Fibroblast of lung (primary cell): ENCODE measurements at regions not wholly inside any gene's neighbourhood (a gene's known extent, or its start where the extent isn't known, plus 50 kb on each side); places are given as distances from the start of the nearest gene placed in this dataset.

Experiments used
- DNase-seq, 2 donors: peaks; one replicate each; pipeline versions ENCODE4 v3.0.0 to v3.0.0-alpha.2; 2010; ENCODE audit warnings: low read depth in 2 of 2
- H2AFZ ChIP-seq: 2 replicates; pipeline ENCODE4 v1.5.1; 2012; ENCODE audit warnings: low read length, control low read depth, inconsistent platforms
- H3K27ac ChIP-seq: 2 replicates; pipeline ENCODE4 v1.5.1; 2011; ENCODE audit warnings: low read length, control low read depth; ENCODE audit not compliant: insufficient read depth
- H3K27me3 ChIP-seq: 2 replicates; pipeline ENCODE4 v1.5.1; 2011; ENCODE audit warnings: mild to moderate bottlenecking, low read length; ENCODE audit not compliant: control insufficient read depth, insufficient read depth
- H3K36me3 ChIP-seq: 2 replicates; pipeline ENCODE4 v1.5.1; 2011; ENCODE audit warnings: low read length; ENCODE audit not compliant: control insufficient read depth, insufficient read depth
- H3K4me1 ChIP-seq: 2 replicates; pipeline ENCODE4 v1.5.1; 2011; ENCODE audit warnings: low read length; ENCODE audit not compliant: control insufficient read depth, insufficient read depth; ENCODE audit errors: extremely low read depth
- H3K4me2 ChIP-seq: 2 replicates; pipeline ENCODE4 v1.5.1; 2011; ENCODE audit warnings: low read length, control low read depth; ENCODE audit not compliant: insufficient read depth; ENCODE audit errors: extremely low read depth
- H3K4me3 ChIP-seq, 4 experiments: fragments of 200-600 bp in 1 of 4; sonication (generic) in 1 of 4; replicated peaks in 1 of 4; 2 replicates each; pipeline ENCODE4 v1.5.1; 2011 to 2016; ENCODE audit warnings: low read length in 4 of 4, low read depth in 3 of 4, mild to moderate bottlenecking in 3 of 4, control low read depth in 2 of 4, inconsistent platforms in 1 of 4, mixed read lengths in 1 of 4; ENCODE audit not compliant: insufficient read depth in 1 of 4; ENCODE audit errors: control extremely low read depth in 1 of 4
- H3K79me2 ChIP-seq: 2 replicates; pipeline ENCODE4 v1.5.1; 2012; ENCODE audit warnings: mild to moderate bottlenecking, low read length, inconsistent platforms; ENCODE audit not compliant: control insufficient read depth, insufficient read depth
- H3K9ac ChIP-seq: 2 replicates; pipeline ENCODE4 v1.5.1; 2011; ENCODE audit warnings: mild to moderate bottlenecking, low read length, control low read depth; ENCODE audit not compliant: insufficient read depth
- H3K9me3 ChIP-seq: 2 replicates; pipeline ENCODE4 v1.5.1; 2012; ENCODE audit warnings: low read depth, low read length; ENCODE audit not compliant: control insufficient read depth, insufficient read depth
- H4K20me1 ChIP-seq: 2 replicates; pipeline ENCODE4 v1.5.1; 2011; ENCODE audit warnings: low read length; ENCODE audit not compliant: control insufficient read depth, insufficient read depth; ENCODE audit errors: extremely low read depth
- CTCF ChIP-seq, 2 donors: IDR thresholded peaks in 1 of 2; conservative IDR thresholded peaks in 1 of 2; 1 replicate in 1 of 2; 2 replicates in 1 of 2; pipeline ENCODE4 v1.5.1; 2011 to 2012; ENCODE audit warnings: low read length in 2 of 2, control low read depth in 1 of 2, inconsistent platforms in 1 of 2, low read depth in 1 of 2, mild to moderate bottlenecking in 1 of 2
- EZH2 ChIP-seq: IDR thresholded peaks from 2 replicates; pipeline ENCODE4 v1.5.1; 2012; ENCODE audit warnings: low read length, control low read depth, mild to moderate bottlenecking; ENCODE audit errors: missing control alignments

GRCh38 chr6:165807249-165807960 lies 144.4 kb upstream of the PDE10A start:
- H3K27ac ChIP-seq, result no peak overlapping the region
- H3K36me3 ChIP-seq, result no peaks in the 10 kb centered on the region
- no peak for DNase-seq
- no peak overlapping the region for H3K4me3 ChIP-seq
- H3K27me3 ChIP-seq, result no peaks in the 10 kb centered on the region
- H3K79me2 ChIP-seq, result no peaks in the 10 kb centered on the region
- TF ChIP-seq CTCF (conservative IDR thresholded peaks at IDR 0.05 in 1 of 2, IDR thresholded peaks at IDR 0.05 in 1 of 2; ENCODE audit: low read depth in 1 of 2, low read length in 2 of 2) (no peak), EZH2 (no peak)
- H3K4me1 ChIP-seq, result no peaks in the 10 kb centered on the region
- no peaks in the 10 kb centered on the region for H4K20me1 ChIP-seq
- no peak overlapping the region for H3K9ac ChIP-seq
- H2AFZ ChIP-seq, result no peak overlapping the region
- H3K4me2 ChIP-seq, result no peak overlapping the region
- H3K9me3 ChIP-seq, result no peaks in the 10 kb centered on the region

DNA sequence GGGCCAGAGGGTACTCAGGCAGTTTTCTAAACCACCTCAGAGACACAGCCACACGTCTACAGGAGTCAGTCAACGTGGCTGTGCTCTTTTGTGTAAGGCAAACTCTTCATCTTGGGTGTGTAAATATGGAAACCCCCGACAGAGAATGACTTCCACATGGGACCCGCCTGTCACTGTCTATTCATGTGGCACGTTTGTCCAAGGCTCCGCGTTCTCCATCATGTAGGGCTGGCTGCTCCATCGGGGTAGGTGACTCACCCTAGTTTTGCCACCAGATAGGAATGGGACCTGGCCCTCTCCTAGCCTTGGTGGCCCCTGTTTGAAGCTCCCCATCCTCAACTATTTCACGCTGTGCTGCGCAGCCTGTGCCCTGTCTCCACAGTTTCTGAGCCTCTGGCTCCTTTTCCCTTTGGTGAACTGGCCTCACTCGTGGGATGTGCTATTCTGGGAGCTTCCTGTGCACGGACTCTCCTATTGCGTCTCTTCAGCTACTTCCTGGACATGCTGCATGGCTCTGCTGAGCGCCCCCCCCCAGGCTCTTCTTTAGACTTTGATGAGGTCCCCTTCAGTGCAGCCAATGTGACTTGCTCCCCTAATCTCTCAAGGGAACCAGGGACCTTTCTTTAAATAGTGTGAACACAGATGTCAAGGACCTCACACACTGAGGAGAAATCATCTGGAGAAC lies 143.2 kb upstream of the PDE10A start:
- H4K20me1 ChIP-seq, result no peaks in the 10 kb centered on the region
- H3K4me1 ChIP-seq, result no peaks in the 10 kb centered on the region
- H3K9ac ChIP-seq, result no peak overlapping the region
- H3K79me2 ChIP-seq, result no peaks in the 10 kb centered on the region
- no peak overlapping the region for H3K4me2 ChIP-seq
- H3K27me3 ChIP-seq, result no peaks in the 10 kb centered on the region
- H2AFZ ChIP-seq, result no peak overlapping the region
- H3K9me3 ChIP-seq, result no peaks in the 10 kb centered on the region
- no peak overlapping the region for H3K27ac ChIP-seq
- no peak overlapping the region for H3K4me3 ChIP-seq
- no peaks in the 10 kb centered on the region for H3K36me3 ChIP-seq
- no peak for TF ChIP-seq CTCF (conservative IDR thresholded peaks at IDR 0.05 in 1 of 2, IDR thresholded peaks at IDR 0.05 in 1 of 2; ENCODE audit: low read depth in 1 of 2, low read length in 2 of 2)
- TF ChIP-seq EZH2, result no peak
- no peak for DNase-seq

DNA sequence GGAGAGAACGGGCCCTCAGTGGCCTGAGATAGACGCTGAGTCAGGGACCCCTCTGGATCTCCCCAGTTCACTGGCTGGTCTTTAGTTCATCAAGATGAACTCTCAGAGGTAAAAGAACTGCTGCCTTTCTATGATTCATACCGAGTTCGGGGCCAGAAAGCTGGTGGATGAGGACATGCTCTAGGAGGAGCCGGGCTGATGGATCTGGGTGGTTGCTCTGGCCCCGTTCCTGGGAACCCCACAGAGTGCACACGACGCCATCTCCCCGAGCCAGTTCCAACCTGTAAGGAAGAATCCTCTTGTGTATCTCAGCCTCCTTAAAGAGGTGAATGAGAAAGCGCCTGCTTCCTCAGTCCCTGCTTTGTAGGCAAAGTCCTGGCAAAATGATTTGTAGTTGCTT lies 142.6 kb upstream of the PDE10A start:
- H3K4me2 ChIP-seq, result no peak overlapping the region
- no peak overlapping the region for H3K27ac ChIP-seq
- H3K9me3 ChIP-seq, result no peaks in the 10 kb centered on the region
- H3K4me1 ChIP-seq, result no peaks in the 10 kb centered on the region
- H3K79me2 ChIP-seq, result no peaks in the 10 kb centered on the region
- no peak overlapping the region for H2AFZ ChIP-seq
- no peak overlapping the region for H3K9ac ChIP-seq
- TF ChIP-seq CTCF (conservative IDR thresholded peaks at IDR 0.05 in 1 of 2, IDR thresholded peaks at IDR 0.05 in 1 of 2; ENCODE audit: low read depth in 1 of 2, low read length in 2 of 2) (no peak), EZH2 (no peak)
- no peak overlapping the region for H3K4me3 ChIP-seq
- H4K20me1 ChIP-seq, result no peaks in the 10 kb centered on the region
- DNase-seq, result no peak
- no peaks in the 10 kb centered on the region for H3K36me3 ChIP-seq
- no peaks in the 10 kb centered on the region for H3K27me3 ChIP-seq
